ENCODE measurements at regions not wholly inside any gene's neighbourhood (a gene's known extent, or its start where the extent isn't known, plus 50 kb on each side); places are given as distances from the start of the nearest gene placed in this dataset.

- Histone ChIP-seq H3K36me3 (ENCODE audit: control insufficient read depth in 3 of 3, insufficient read depth in 2 of 3, low read depth in 1 of 3, low read length in 3 of 3) (no peaks in the 10 kb centered on the region), H3K27me3 (ENCODE audit: control insufficient read depth in 3 of 3, insufficient read depth in 3 of 3, low read length in 3 of 3) (no peaks in the 10 kb centered on the region), H3K27ac (ENCODE audit: low read depth in 1 of 3, low read length in 2 of 3) (no peak overlapping the region), H3K4me3 (ENCODE audit: low read depth in 1 of 3, low read length in 3 of 3) (no peak overlapping the region), H3K9me3 (ENCODE audit: control insufficient read depth in 2 of 2, insufficient read depth in 1 of 2, low read depth in 1 of 2, low read length in 1 of 2) (no peaks in the 10 kb centered on the region), H3K4me1 (ENCODE audit: control insufficient read depth in 3 of 3, insufficient read depth in 2 of 3, low read depth in 1 of 3, low read length in 2 of 3) (no peaks in the 10 kb centered on the region)
- DNase-seq (no peak), FAIRE-seq (no peak)
- 75 to 93% (median 87%) methylated on average over 2 of the region's 2 CpGs for WGBS, 3 donors
Measured at GRCh38 chr13:103326326-103326725, 260.1 kb upstream of the SLC10A2 start.

DNA sequence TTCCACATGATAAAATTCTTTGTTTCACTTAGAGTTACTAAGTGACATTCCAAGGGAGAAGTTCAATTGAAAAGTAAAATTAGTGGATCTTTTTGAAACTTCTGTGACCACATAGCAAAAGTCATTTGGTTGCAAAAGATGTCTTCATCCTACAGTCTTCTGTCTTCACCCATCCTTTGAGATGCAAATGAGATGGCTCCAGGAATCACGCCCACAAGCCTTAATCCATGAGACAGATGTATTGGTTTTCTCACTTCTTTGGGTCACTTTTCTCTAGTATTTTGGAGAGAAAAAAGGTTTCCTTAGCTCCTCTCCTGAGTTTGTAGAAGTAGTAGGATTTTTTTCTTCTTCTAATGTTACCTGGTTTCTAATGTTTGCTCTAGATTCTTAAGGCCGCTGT is 259.5 kb upstream of the SLC10A2 start:
- Histone ChIP-seq H3K4me1 (ENCODE audit: control insufficient read depth in 3 of 3, insufficient read depth in 2 of 3, low read depth in 1 of 3, low read length in 2 of 3) (no peaks in the 10 kb centered on the region), H3K4me3 (ENCODE audit: low read depth in 1 of 3, low read length in 3 of 3) (no peak overlapping the region), H3K9me3 (ENCODE audit: control insufficient read depth in 2 of 2, insufficient read depth in 1 of 2, low read depth in 1 of 2, low read length in 1 of 2) (no peaks in the 10 kb centered on the region), H3K36me3 (ENCODE audit: control insufficient read depth in 3 of 3, insufficient read depth in 2 of 3, low read depth in 1 of 3, low read length in 3 of 3) (no peaks in the 10 kb centered on the region), H3K27me3 (ENCODE audit: control insufficient read depth in 3 of 3, insufficient read depth in 3 of 3, low read length in 3 of 3) (no peaks in the 10 kb centered on the region), H3K27ac (ENCODE audit: low read depth in 1 of 3, low read length in 2 of 3) (no peak overlapping the region)
- FAIRE-seq: no peak
- DNase-seq: no peak
- WGBS, 3 donors: 50 to 91% (median 74%) methylated on average over 2 of the region's 2 CpGs

DNA sequence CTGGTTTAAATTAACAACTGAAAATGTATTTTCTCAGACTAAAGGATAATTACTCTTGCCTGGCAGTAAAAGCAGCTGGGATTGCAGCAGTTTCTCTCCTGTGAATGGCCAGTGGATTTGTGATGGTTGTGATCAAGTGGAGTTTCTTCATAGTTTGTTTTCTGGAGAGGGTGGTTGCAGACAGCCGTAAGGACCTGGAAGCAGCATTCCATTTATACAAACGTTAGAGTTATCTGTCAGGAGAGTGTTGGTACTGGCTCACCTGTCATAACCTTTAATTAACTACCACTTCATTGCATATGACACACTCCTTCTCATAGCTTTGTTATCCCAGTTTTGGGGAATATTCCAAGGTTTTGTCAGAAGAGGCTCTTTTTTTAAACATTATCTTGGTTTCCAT is 258.4 kb upstream of the SLC10A2 start:
- WGBS, 3 donors: 40 to 57% (median 53%) methylated on average over 2 of the region's 2 CpGs
- H3K27me3 ChIP-seq (ENCODE audit: control insufficient read depth in 3 of 3, insufficient read depth in 3 of 3, low read length in 3 of 3): no peaks in the 10 kb centered on the region
- FAIRE-seq (no peak), DNase-seq (no peak)
- H3K27ac ChIP-seq (ENCODE audit: low read depth in 1 of 3, low read length in 2 of 3): no peak overlapping the region
- no peak overlapping the region for H3K4me3 ChIP-seq (ENCODE audit: low read depth in 1 of 3, low read length in 3 of 3)
- no peaks in the 10 kb centered on the region for H3K9me3 ChIP-seq (ENCODE audit: control insufficient read depth in 2 of 2, insufficient read depth in 1 of 2, low read depth in 1 of 2, low read length in 1 of 2)
- no peaks in the 10 kb centered on the region for H3K36me3 ChIP-seq (ENCODE audit: control insufficient read depth in 3 of 3, insufficient read depth in 2 of 3, low read depth in 1 of 3, low read length in 3 of 3)
- no peaks in the 10 kb centered on the region for H3K4me1 ChIP-seq (ENCODE audit: control insufficient read depth in 3 of 3, insufficient read depth in 2 of 3, low read depth in 1 of 3, low read length in 2 of 3)

GRCh38 chr13:103315711-103316110 is 249.5 kb upstream of the SLC10A2 start:
- WGBS, 3 donors: 87 to 94% (median 92%) methylated on average over 2 of the region's 2 CpGs
- Histone ChIP-seq H3K4me3 (ENCODE audit: low read depth in 1 of 3, low read length in 3 of 3) (no peak overlapping the region), H3K4me1 (ENCODE audit: control insufficient read depth in 3 of 3, insufficient read depth in 2 of 3, low read depth in 1 of 3, low read length in 2 of 3) (peaks cover 0 to 6% (median 0%) of the 10 kb centered on the region in 3 donors), H3K27me3 (ENCODE audit: control insufficient read depth in 3 of 3, insufficient read depth in 3 of 3, low read length in 3 of 3) (no peaks in the 10 kb centered on the region), H3K9me3 (ENCODE audit: control insufficient read depth in 2 of 2, insufficient read depth in 1 of 2, low read depth in 1 of 2, low read length in 1 of 2) (no peaks in the 10 kb centered on the region), H3K27ac (ENCODE audit: low read depth in 1 of 3, low read length in 2 of 3) (no peak overlapping the region), H3K36me3 (ENCODE audit: control insufficient read depth in 3 of 3, insufficient read depth in 2 of 3, low read depth in 1 of 3, low read length in 3 of 3) (no peaks in the 10 kb centered on the region)
- DNase-seq: no peak
- no peak for FAIRE-seq

- Histone ChIP-seq H3K27me3 (ENCODE audit: control insufficient read depth in 3 of 3, insufficient read depth in 3 of 3, low read length in 3 of 3) (no peaks in the 10 kb centered on the region), H3K9me3 (ENCODE audit: control insufficient read depth in 2 of 2, insufficient read depth in 1 of 2, low read depth in 1 of 2, low read length in 1 of 2) (no peaks in the 10 kb centered on the region), H3K36me3 (ENCODE audit: control insufficient read depth in 3 of 3, insufficient read depth in 2 of 3, low read depth in 1 of 3, low read length in 3 of 3) (no peaks in the 10 kb centered on the region), H3K4me1 (ENCODE audit: control insufficient read depth in 3 of 3, insufficient read depth in 2 of 3, low read depth in 1 of 3, low read length in 2 of 3) (peaks cover 0 to 8% (median 0%) of the 10 kb centered on the region in 3 donors), H3K27ac (ENCODE audit: low read depth in 1 of 3, low read length in 2 of 3) (no peak overlapping the region), H3K4me3 (ENCODE audit: low read depth in 1 of 3, low read length in 3 of 3) (no peak overlapping the region)
- WGBS, 3 donors: 83 to 94% (median 89%) methylated on average over 2 of the region's 2 CpGs
- DNase-seq (no peak), FAIRE-seq (no peak)
Measured at GRCh38 chr13:103312467-103312866, 246.2 kb upstream of the SLC10A2 start.

GRCh38 chr13:103308667-103309066 is 242.4 kb upstream of the SLC10A2 start:
- FAIRE-seq (no peak), DNase-seq (no peak)
- Histone ChIP-seq H3K27me3 (ENCODE audit: control insufficient read depth in 3 of 3, insufficient read depth in 3 of 3, low read length in 3 of 3) (no peaks in the 10 kb centered on the region), H3K4me1 (ENCODE audit: control insufficient read depth in 3 of 3, insufficient read depth in 2 of 3, low read depth in 1 of 3, low read length in 2 of 3) (peaks cover 0 to 5% (median 0%) of the 10 kb centered on the region in 3 donors), H3K9me3 (ENCODE audit: control insufficient read depth in 2 of 2, insufficient read depth in 1 of 2, low read depth in 1 of 2, low read length in 1 of 2) (no peaks in the 10 kb centered on the region), H3K36me3 (ENCODE audit: control insufficient read depth in 3 of 3, insufficient read depth in 2 of 3, low read depth in 1 of 3, low read length in 3 of 3) (no peaks in the 10 kb centered on the region), H3K4me3 (ENCODE audit: low read depth in 1 of 3, low read length in 3 of 3) (no peak overlapping the region), H3K27ac (ENCODE audit: low read depth in 1 of 3, low read length in 2 of 3) (no peak overlapping the region)
- WGBS, 3 donors: 79 to 81% (median 80%) methylated on average over 4 of the region's 4 CpGs

DNA sequence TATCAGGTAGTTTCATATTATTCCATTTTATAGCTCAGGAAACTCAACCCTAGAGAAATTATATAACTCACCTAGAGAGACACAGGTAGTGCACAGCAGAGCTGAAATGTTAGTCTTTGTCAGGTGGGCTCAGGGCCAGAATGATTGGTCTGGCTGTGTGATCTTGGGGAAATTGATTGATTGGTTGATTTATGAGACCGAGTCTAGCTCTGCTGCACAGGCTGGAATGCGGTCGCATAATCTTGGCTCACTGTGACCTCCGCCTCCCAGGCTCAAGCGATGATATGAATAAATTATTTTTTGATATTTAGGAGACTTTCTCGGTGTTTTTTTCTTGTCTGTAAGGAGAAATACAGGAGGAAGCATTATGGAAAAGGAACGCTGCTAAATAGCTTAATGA is 239.9 kb upstream of the SLC10A2 start:
- Histone ChIP-seq H3K36me3 (ENCODE audit: control insufficient read depth in 3 of 3, insufficient read depth in 2 of 3, low read depth in 1 of 3, low read length in 3 of 3) (no peaks in the 10 kb centered on the region), H3K4me1 (ENCODE audit: control insufficient read depth in 3 of 3, insufficient read depth in 2 of 3, low read depth in 1 of 3, low read length in 2 of 3) (peaks cover 0 to 5% (median 0%) of the 10 kb centered on the region in 3 donors), H3K9me3 (ENCODE audit: control insufficient read depth in 2 of 2, insufficient read depth in 1 of 2, low read depth in 1 of 2, low read length in 1 of 2) (no peaks in the 10 kb centered on the region), H3K4me3 (ENCODE audit: low read depth in 1 of 3, low read length in 3 of 3) (no peak overlapping the region), H3K27ac (ENCODE audit: low read depth in 1 of 3, low read length in 2 of 3) (no peak overlapping the region), H3K27me3 (ENCODE audit: control insufficient read depth in 3 of 3, insufficient read depth in 3 of 3, low read length in 3 of 3) (no peaks in the 10 kb centered on the region)
- FAIRE-seq: no peak
- 79 to 88% (median 80%) methylated on average over 7 of the region's 7 CpGs for WGBS, 3 donors
- no peak for DNase-seq

DNA sequence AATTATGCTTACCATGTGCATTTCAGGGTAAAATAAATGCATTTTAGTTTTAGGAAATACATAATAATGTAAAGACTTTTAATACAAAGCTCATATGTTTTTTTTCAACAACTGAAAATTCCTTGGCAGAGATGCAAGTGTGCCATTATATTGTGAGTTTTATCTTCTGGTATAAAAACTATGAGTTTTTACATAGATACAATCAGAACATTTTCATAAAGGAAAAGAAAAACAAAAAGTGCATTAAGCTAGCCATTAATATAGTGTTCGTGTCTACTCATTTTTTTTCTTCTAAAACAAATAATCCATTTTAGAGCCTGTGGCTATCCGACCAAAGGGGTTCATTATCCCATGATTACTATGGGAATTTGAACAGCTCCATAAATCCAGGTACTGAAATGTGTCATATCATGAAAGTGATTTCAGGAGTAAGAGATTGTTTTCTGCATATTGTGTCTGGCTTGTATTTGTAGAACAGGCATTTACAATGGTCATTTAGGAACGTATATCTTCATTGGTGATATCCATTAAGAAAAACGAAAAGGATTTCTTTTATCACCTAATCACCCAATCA is 236.9 kb upstream of the SLC10A2 start:
- Histone ChIP-seq H3K27ac (ENCODE audit: low read depth in 1 of 3, low read length in 2 of 3) (no peak overlapping the region), H3K9me3 (ENCODE audit: control insufficient read depth in 2 of 2, insufficient read depth in 1 of 2, low read depth in 1 of 2, low read length in 1 of 2) (no peaks in the 10 kb centered on the region), H3K4me1 (ENCODE audit: control insufficient read depth in 3 of 3, insufficient read depth in 2 of 3, low read depth in 1 of 3, low read length in 2 of 3) (peaks cover 0 to 5% (median 0%) of the 10 kb centered on the region in 3 donors), H3K36me3 (ENCODE audit: control insufficient read depth in 3 of 3, insufficient read depth in 2 of 3, low read depth in 1 of 3, low read length in 3 of 3) (no peaks in the 10 kb centered on the region), H3K27me3 (ENCODE audit: control insufficient read depth in 3 of 3, insufficient read depth in 3 of 3, low read length in 3 of 3) (no peaks in the 10 kb centered on the region), H3K4me3 (ENCODE audit: low read depth in 1 of 3, low read length in 3 of 3) (no peak overlapping the region)
- WGBS, 3 donors: 61 to 71% (median 66%) methylated on average over 4 of the region's 4 CpGs
- no peak for DNase-seq
- no peak for FAIRE-seq

DNA sequence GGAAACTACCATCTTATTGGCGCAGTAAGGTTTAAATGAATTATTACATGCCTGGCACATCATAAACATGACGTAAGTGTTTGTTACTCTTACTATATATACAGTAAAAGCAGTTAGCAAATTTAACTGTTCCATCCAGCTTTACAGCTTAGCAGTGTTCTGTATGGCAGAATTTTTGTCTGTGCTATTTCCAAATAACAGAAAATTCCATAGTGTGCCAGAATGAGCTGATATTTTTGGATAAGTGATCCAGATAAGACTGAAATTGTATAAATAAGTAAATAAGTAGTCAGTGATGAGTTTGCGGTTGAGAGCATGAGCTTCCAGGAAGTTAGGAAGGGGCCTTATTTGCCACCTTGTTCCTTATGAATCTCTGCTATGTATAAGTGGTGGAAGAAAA is 236.5 kb upstream of the SLC10A2 start:
- H3K9me3 ChIP-seq (ENCODE audit: control insufficient read depth in 2 of 2, insufficient read depth in 1 of 2, low read depth in 1 of 2, low read length in 1 of 2): no peaks in the 10 kb centered on the region
- H3K27ac ChIP-seq (ENCODE audit: low read depth in 1 of 3, low read length in 2 of 3): no peak overlapping the region
- no peaks in the 10 kb centered on the region for H3K27me3 ChIP-seq (ENCODE audit: control insufficient read depth in 3 of 3, insufficient read depth in 3 of 3, low read length in 3 of 3)
- no peak for DNase-seq
- WGBS, 3 donors: 62 to 79% (median 78%) methylated on average over 3 of the region's 3 CpGs
- no peak overlapping the region for H3K4me3 ChIP-seq (ENCODE audit: low read depth in 1 of 3, low read length in 3 of 3)
- no peak for FAIRE-seq
- peaks cover 0 to 3% (median 0%) of the 10 kb centered on the region in 3 donors for H3K4me1 ChIP-seq (ENCODE audit: control insufficient read depth in 3 of 3, insufficient read depth in 2 of 3, low read depth in 1 of 3, low read length in 2 of 3)
- no peaks in the 10 kb centered on the region for H3K36me3 ChIP-seq (ENCODE audit: control insufficient read depth in 3 of 3, insufficient read depth in 2 of 3, low read depth in 1 of 3, low read length in 3 of 3)
